ENCODE measurements at regions not wholly inside any gene's neighbourhood (a gene's known extent, or its start where the extent isn't known, plus 50 kb on each side); places are given as distances from the start of the nearest gene placed in this dataset.

- H3K27me3 ChIP-seq (replicated peaks in 1 of 7), result no peaks in the 10 kb centered on the region
- WGBS, 5 donors, result 68 to 91% (median 79%) methylated on average over 3 of the region's 3 CpGs
These were observed 316.6 kb upstream of the NDST4 start for GRCh38 chr4:115430024-115430423.

GRCh38 chr4:115428455-115428854, 315.0 kb upstream of the NDST4 start:
- no peaks in the 10 kb centered on the region for H3K36me3 ChIP-seq
- H3K27ac ChIP-seq, result no peak overlapping the region
- TF ChIP-seq CTCF (IDR thresholded peaks at IDR 0.05 in 8 of 11, conservative IDR thresholded peaks at IDR 0.05 in 3 of 11) (no peak), POLR2AphosphoS5 (IDR thresholded peaks at IDR 0.05) (no peak), POLR2A (IDR thresholded peaks at IDR 0.05) (no peak)
- no peaks in the 10 kb centered on the region for H3K4me1 ChIP-seq
- H3K9me3 ChIP-seq, result peaks cover 0 to 6% (median 0%) of the 10 kb centered on the region in 8 donors
- intact Hi-C loops (cut with DNase I; ENCODE audit: low total_unique reads), result no loop called here
- no peaks in the 10 kb centered on the region for H3K27me3 ChIP-seq (replicated peaks in 1 of 7)
- H3K4me3 ChIP-seq, result no peak overlapping the region
- no peak for DNase-seq
- WGBS, 5 donors, result 47 to 77% (median 69%) methylated on average over 1 of the region's 1 CpG

More at GRCh38 chr4:115430024-115430423, 316.6 kb upstream of the NDST4 start:
- no peaks in the 10 kb centered on the region for H3K36me3 ChIP-seq
- H3K4me3 ChIP-seq, result no peak overlapping the region
- intact Hi-C loops (cut with DNase I; ENCODE audit: low total_unique reads), result no loop called here
- no peak overlapping the region for H3K27ac ChIP-seq
- DNase-seq, result no peak
- no peaks in the 10 kb centered on the region for H3K9me3 ChIP-seq
- H3K4me1 ChIP-seq, result no peaks in the 10 kb centered on the region
- TF ChIP-seq POLR2AphosphoS5 (IDR thresholded peaks at IDR 0.05) (no peak), CTCF (IDR thresholded peaks at IDR 0.05 in 8 of 11, conservative IDR thresholded peaks at IDR 0.05 in 3 of 11) (no peak), POLR2A (IDR thresholded peaks at IDR 0.05) (no peak)

- 52 to 82% (median 56%) methylated on average over 1 of the region's 1 CpG for WGBS, 5 donors
- no peak for DNase-seq
- Histone ChIP-seq H3K4me3 (no peak overlapping the region), H3K27me3 (replicated peaks in 1 of 7) (no peaks in the 10 kb centered on the region), H3K27ac (no peak overlapping the region), H3K36me3 (no peaks in the 10 kb centered on the region), H3K4me1 (no peaks in the 10 kb centered on the region), H3K9me3 (peaks cover 0 to 31% (median 13%) of the 10 kb centered on the region in 8 donors)
- TF ChIP-seq CTCF (IDR thresholded peaks at IDR 0.05 in 8 of 11, conservative IDR thresholded peaks at IDR 0.05 in 3 of 11) (no peak), POLR2AphosphoS5 (IDR thresholded peaks at IDR 0.05) (no peak), POLR2A (IDR thresholded peaks at IDR 0.05) (no peak)
- intact Hi-C loops (cut with DNase I; ENCODE audit: low total_unique reads), result no loop called here
These were observed 311.4 kb upstream of the NDST4 start for GRCh38 chr4:115424852-115425251.

- intact Hi-C loops (cut with DNase I; ENCODE audit: low total_unique reads), result no loop called here
- Histone ChIP-seq H3K4me3 (no peak overlapping the region), H3K4me1 (no peaks in the 10 kb centered on the region), H3K36me3 (no peaks in the 10 kb centered on the region), H3K27ac (no peak overlapping the region), H3K27me3 (replicated peaks in 1 of 7) (no peaks in the 10 kb centered on the region), H3K9me3 (peaks cover 0 to 42% (median 22%) of the 10 kb centered on the region in 8 donors)
- 69 to 86% (median 75%) methylated on average over 8 of the region's 8 CpGs for WGBS, 5 donors
- TF ChIP-seq POLR2A (IDR thresholded peaks at IDR 0.05) (no peak), POLR2AphosphoS5 (IDR thresholded peaks at IDR 0.05) (no peak), CTCF (IDR thresholded peaks at IDR 0.05 in 8 of 11, conservative IDR thresholded peaks at IDR 0.05 in 3 of 11) (no peak)
- DNase-seq, result no peak
These were observed 305.4 kb upstream of the NDST4 start for GRCh38 chr4:115418635-115419396.
